ENCODE measurements at regions not wholly inside any gene's neighbourhood (a gene's known extent, or its start where the extent isn't known, plus 50 kb on each side); places are given as distances from the start of the nearest gene placed in this dataset.

DNA sequence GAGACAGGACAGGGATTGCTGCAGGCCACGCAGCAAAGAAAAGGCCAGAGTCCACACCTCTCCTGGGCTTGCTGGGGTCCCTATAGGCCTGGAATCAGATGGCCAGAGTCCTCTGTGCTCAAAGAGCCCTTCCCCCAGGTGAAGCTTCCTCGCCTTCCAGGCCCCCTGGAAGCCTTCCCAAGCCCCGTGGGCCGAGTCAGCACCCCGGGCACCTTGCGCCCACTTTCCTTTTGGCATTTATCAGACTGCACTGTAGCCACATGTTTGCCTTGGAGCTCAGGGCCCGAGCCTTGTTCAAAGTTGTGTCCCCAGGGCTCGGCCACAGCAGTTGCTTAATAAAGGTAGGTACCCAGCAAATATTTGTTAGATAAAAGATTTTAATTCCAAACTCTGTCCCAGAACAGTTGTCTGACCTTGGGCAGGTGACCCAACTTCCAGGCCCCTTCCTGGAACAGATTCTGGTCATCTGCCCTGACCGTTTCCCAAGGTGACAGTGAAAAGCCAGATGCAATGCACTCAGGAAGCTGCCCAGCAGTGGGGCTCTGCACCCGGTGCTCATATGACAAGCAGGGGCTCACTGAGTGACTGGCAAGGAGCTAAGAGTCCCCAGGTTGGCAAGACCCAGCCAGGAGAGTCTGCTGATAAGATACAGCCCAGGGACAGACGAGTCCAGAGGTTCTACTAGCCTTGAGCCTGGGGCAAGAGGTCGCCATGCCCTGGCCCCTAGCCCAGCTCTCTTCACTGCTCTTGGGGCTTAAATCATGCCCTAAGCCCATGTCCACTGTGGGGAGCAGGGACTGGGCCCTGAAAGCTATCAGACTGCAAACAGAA lies 81.2 kb downstream of the PITPNM2 start:
- TF ChIP-seq, protein P1, sequence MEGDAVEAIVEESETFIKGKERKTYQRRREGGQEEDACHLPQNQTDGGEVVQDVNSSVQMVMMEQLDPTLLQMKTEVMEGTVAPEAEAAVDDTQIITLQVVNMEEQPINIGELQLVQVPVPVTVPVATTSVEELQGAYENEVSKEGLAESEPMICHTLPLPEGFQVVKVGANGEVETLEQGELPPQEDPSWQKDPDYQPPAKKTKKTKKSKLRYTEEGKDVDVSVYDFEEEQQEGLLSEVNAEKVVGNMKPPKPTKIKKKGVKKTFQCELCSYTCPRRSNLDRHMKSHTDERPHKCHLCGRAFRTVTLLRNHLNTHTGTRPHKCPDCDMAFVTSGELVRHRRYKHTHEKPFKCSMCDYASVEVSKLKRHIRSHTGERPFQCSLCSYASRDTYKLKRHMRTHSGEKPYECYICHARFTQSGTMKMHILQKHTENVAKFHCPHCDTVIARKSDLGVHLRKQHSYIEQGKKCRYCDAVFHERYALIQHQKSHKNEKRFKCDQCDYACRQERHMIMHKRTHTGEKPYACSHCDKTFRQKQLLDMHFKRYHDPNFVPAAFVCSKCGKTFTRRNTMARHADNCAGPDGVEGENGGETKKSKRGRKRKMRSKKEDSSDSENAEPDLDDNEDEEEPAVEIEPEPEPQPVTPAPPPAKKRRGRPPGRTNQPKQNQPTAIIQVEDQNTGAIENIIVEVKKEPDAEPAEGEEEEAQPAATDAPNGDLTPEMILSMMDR (IDR thresholded peaks at IDR 0.05; ENCODE audit: insufficient read depth, low read length, poor library complexity, severe bottlenecking) = no peak
- no peak for TF ChIP-seq EZH2phosphoT487 (conservative IDR thresholded peaks at IDR 0.05; ENCODE audit: low read length)

Data from SU-DHL-6 (cell line).